CD4-positive, alpha-beta T cell treated with Interleukin-10 for 1 hour (primary cell): ENCODE measurements at regions not wholly inside any gene's neighbourhood (a gene's known extent, or its start where the extent isn't known, plus 50 kb on each side); places are given as distances from the start of the nearest gene placed in this dataset.
"Not testable (repeated sequence)": the region's sequence is repeated elsewhere in the genome, so short reads cannot be mapped to it uniquely, and the experiment has no call there.

Experiments used
- DNase-seq: peaks from one replicate; pipeline ENCODE4 v3.0.0-alpha.2; 2020

- not testable (repeated sequence) for DNase-seq
Observed at GRCh38 chr5:92216852-92217251, 833.7 kb upstream of the ARRDC3 start.

- DNase-seq, result no peak
Observed at GRCh38 chr5:92215116-92215515, 832.0 kb upstream of the ARRDC3 start.

DNA sequence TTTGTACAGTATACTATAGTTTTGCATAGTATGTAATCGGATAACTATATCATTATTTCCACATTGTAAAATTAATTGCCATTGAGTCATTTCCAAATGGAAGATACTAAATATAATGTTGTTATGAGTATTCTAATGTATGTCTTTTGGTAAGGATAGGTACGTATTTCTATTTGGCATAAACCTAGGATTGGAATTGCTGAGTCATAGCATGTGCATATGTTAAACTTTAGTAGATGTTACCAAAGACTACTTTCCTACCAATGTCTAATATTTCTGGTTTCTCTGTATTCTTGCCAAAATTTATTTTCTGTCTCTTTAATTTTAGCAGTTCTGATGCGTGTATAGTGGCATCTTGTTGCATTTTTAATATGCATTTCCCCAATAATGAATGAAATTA lies 825.1 kb upstream of the ARRDC3 start:
- DNase-seq, result no peak

DNA sequence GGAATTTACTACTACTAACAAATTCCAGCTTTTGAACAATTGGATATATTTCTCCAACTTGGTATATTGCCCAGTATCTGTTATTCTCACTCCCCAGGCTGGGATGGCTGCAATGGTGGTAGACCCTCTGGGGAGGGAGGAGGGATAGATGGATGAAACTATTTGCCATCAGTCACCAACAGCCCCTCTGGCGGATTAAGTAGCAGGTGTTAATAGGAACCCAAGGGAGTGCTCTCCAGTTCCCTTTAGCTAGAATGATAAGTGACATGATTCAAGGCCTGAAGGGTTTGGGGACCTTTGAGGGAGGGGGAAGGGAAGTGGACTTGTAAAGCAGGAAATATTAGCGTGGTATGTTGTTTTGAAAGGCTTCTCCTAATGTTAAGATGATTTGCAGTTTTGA lies 824.0 kb upstream of the ARRDC3 start:
- DNase-seq, result no peak

- DNase-seq, result no peak
Observed at GRCh38 chr5:92206681-92207080, 823.6 kb upstream of the ARRDC3 start.

DNA sequence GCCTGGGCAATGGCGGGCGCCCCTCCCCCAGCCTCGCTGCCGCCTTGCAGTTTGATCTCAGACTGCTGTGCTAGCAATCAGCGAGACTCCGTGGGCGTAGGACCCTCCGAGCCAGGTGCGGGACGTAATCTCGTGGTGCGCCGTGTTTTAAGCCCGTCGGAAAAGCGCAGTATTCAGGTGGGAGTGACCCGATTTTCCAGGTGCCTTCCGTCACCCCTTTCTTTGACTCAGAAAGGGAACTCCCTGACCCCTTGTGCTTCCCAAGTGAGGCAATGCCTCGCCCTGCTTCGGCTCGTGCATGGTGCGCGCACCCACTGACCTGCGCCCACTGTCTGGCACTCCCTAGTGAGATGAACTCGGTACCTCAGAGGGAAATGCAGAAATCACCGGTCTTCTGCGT lies 815.9 kb upstream of the ARRDC3 start:
- not testable (repeated sequence) for DNase-seq

- no peak for DNase-seq
Observed at GRCh38 chr5:92181656-92182055, 798.5 kb upstream of the ARRDC3 start.

DNA sequence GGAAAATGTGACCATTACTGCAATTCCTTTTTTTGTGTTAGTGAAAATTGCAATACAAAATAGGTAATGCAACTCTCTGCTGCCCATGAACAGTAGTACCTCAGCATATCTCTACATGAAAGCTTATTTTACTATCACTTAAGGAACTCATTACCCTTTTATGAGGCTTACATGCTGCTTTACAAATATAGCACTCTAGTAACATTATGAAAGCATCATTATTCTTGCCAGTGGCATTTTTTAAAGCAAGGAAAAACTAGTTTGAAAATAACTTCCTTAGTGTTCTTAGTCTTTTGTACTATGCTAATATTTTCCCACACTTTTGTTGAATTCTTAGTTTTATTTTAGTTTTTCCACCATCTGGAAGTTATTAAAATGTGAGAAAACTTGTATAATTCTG lies 797.3 kb upstream of the ARRDC3 start:
- DNase-seq, result no peak

DNA sequence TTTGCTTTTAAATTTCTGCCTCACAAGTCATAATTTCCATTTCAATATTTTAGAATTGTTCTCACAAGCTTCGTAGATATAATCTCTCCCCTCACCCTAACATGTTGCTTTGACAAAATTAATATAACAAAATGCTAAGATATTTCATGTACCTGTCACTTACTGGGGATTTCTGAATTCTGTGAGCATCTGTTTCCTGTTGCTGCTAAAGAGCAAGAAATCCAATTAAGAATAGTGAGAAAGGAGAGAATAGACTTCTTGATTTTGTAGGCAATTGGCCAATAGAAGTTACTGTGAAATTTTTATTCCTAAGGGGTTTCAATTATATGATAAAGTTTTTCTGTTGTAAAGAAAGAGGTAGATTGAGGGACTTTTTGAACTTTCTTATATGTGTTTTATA lies 796.5 kb upstream of the ARRDC3 start:
- DNase-seq, result no peak

- DNase-seq, result no peak
Observed at GRCh38 chr5:92177926-92178487, 794.9 kb upstream of the ARRDC3 start.

GRCh38 chr5:92163906-92164305 lies 780.8 kb upstream of the ARRDC3 start:
- no peak for DNase-seq

- DNase-seq, result no peak
Observed at GRCh38 chr5:92147798-92148197, 764.7 kb upstream of the ARRDC3 start.

- DNase-seq, result no peak
Observed at GRCh38 chr5:92147266-92147665, 764.1 kb upstream of the ARRDC3 start.

DNA sequence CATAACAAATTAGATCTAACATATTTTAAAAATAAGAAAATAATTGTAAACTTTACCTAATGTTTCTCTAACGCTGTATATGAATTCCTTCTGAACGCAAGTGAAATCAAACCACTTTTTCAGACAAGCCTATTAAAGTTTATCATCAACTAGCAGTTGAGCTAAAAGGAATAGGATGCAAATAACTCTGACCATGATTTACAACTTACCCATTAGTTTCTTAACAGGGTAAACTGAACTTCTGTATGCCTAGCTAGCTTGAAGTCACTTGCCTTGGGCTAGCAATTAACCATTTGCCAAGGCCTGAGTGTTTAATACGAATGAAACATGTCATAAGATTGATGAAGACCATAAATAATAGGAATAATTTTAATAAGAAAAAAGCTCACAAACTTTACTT lies 762.7 kb upstream of the ARRDC3 start:
- no peak for DNase-seq

GRCh38 chr5:92144824-92145223 lies 761.7 kb upstream of the ARRDC3 start:
- DNase-seq, result no peak

DNA sequence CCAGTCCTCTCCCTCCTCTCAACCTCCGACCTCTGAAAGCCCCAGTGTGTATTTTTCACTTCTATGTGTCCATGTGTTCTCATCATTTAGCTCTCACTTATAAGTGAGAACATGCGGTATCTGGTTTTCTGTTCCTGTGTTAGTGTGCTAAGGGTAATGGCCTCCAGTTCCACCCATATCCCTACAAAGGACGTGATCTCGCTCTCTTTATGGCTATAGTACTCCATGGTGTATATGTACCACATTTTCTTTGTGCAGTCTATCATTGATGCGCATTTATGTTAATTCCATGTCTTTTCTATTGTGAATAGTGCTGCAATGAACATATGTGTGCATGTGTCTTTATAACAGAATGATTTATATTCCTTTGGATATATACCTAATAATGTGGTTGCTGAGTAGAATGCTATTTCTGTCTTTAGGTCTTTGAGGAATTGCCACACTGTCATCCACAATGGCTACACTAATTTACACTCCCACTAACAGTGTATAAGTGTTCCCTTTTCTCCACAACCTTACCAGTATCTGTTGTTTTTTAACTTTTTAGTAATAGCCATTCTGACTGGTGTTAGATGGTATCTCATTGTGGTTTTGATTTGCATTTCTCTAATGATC lies 749.3 kb upstream of the ARRDC3 start:
- DNase-seq, result not testable (repeated sequence)

DNA sequence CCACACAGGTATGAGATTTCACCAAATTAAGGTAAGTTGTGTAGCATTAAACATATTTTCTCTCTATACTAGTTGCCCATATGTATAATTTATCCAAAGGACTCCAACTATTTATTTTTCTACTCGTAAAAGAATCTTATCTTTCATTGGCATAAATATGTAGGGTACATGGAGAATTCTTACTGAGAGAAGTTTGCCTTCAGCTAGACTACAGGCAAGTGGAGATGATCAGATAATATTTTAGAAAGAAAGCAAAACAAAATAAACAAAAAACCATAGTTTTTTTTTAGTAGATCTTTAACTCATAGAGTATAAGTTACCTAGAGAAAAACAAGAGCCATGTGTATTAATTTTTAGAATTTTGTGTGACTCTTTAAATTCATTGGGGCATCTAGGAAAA lies 743.1 kb upstream of the ARRDC3 start:
- DNase-seq, result no peak

DNA sequence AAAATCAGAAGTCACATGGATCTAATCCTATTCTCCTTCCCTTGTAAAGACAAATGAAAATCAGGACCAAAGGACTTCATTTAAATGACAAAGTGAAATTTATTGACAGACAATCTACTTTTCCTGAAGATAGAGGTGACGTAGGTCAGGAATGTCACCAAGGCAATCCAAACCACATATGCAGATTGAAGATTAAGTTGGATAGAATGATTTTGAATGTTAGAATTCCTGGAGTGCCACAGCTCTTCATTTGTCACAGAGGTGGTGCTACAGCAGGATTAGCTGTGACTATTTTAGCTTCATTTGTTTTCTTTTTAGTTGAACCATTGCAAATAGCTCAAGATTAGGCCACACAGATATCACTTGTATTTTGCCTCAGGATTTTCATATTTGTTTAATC lies 736.0 kb upstream of the ARRDC3 start:
- no peak for DNase-seq

- DNase-seq, result no peak
Observed at GRCh38 chr5:92106808-92107207, 723.7 kb upstream of the ARRDC3 start.

GRCh38 chr5:92104126-92104525 lies 721.0 kb upstream of the ARRDC3 start:
- no peak for DNase-seq

GRCh38 chr5:92102313-92102712 lies 719.2 kb upstream of the ARRDC3 start:
- DNase-seq, result no peak

DNA sequence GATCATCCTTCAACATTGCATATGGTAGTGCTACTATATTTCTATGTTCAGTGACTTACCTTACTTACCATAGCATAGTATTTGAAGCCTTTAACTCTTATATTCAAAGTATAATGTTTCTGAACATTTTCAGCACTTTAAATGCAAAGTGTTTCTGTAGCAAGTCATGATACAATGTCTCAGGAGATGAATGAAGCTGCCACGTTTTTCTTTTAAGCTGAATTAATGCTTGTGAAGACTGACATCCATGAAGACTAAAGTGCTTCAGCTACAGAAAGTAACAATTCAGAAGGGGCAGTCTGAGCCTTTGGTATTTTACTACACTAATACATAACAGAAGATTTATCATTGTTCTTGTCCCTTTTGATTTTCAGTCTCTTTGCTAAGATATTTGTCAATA lies 709.1 kb upstream of the ARRDC3 start:
- no peak for DNase-seq

GRCh38 chr5:92086059-92086811 lies 703.1 kb upstream of the ARRDC3 start:
- no peak for DNase-seq

DNA sequence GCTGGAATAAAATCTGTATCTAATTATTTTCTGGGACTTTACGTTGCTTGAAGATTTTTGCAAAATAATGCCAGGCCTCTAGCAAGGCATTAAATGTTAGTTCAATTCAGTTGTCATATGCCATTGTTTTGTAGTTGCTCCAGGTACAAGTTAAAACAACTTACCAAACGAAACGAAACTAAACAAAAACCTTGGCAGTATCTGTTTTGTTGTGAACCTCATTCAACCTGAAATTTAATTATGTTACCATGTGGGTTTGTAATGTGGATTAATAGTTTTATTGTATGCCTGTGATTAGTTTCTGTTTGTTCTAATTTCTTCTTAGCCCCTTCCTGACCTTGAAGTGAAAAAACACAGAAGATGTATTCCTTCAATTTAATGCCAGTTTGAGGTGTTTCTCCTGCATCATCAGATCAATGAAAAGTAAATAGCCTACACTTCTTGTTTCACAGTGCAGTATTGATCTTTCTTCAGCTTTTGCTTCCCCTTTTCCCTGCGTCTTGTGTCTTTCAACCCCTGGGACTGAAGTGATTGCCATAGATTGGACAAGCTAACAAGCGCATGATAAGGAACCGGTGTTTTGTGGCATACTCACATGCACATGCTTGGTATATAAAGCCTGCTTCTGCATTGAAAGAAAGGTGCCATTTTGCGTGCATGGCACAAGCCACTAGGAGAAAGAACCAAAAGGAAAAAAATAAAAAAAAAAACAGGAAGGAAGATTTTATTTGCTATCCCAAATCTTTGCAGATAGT lies 699.0 kb upstream of the ARRDC3 start:
- DNase-seq, result no peak
